ENCODE measurements at regions not wholly inside any gene's neighbourhood (a gene's known extent, or its start where the extent isn't known, plus 50 kb on each side); places are given as distances from the start of the nearest gene placed in this dataset.

- Histone ChIP-seq H3K36me3 (ENCODE audit: control insufficient read depth, insufficient read depth, low read length) (no peaks in the 10 kb centered on the region), H3K9ac (no peak overlapping the region), H3K4me3 (ENCODE audit: low read depth, low read length) (no peak overlapping the region), H2AFZ (no peak overlapping the region), H3K4me1 (no peaks in the 10 kb centered on the region), H3K27ac (no peak overlapping the region), H3K4me2 (ENCODE audit: low read length) (no peak overlapping the region), H3K9me3 (ENCODE audit: control insufficient read depth, low read length) (no peaks in the 10 kb centered on the region), H3K27me3 (ENCODE audit: control insufficient read depth, insufficient read depth, low read length) (no peaks in the 10 kb centered on the region), H3K79me2 (no peaks in the 10 kb centered on the region)
- no peak for TF ChIP-seq CTCF (IDR thresholded peaks at IDR 0.05)
These were observed 181.1 kb upstream of the C2CD4B start for GRCh38 chr15:62346168-62346567.

GRCh38 chr15:62348118-62348517 lies 183.0 kb upstream of the C2CD4B start:
- TF ChIP-seq CTCF (IDR thresholded peaks at IDR 0.05): no peak
- Histone ChIP-seq H3K36me3 (ENCODE audit: control insufficient read depth, insufficient read depth, low read length) (no peaks in the 10 kb centered on the region), H3K9me3 (ENCODE audit: control insufficient read depth, low read length) (no peaks in the 10 kb centered on the region), H3K4me2 (ENCODE audit: low read length) (no peak overlapping the region), H3K27ac (no peak overlapping the region), H3K27me3 (ENCODE audit: control insufficient read depth, insufficient read depth, low read length) (no peaks in the 10 kb centered on the region), H2AFZ (no peak overlapping the region), H3K79me2 (no peaks in the 10 kb centered on the region), H3K4me3 (ENCODE audit: low read depth, low read length) (no peak overlapping the region), H3K9ac (no peak overlapping the region), H3K4me1 (no peaks in the 10 kb centered on the region)

GRCh38 chr15:62348623-62349022 lies 183.5 kb upstream of the C2CD4B start:
- no peaks in the 10 kb centered on the region for H3K36me3 ChIP-seq (ENCODE audit: control insufficient read depth, insufficient read depth, low read length)
- H3K4me1 ChIP-seq: no peaks in the 10 kb centered on the region
- H3K4me2 ChIP-seq (ENCODE audit: low read length): no peak overlapping the region
- no peak overlapping the region for H3K4me3 ChIP-seq (ENCODE audit: low read depth, low read length)
- no peak overlapping the region for H3K9ac ChIP-seq
- no peak overlapping the region for H2AFZ ChIP-seq
- H3K27me3 ChIP-seq (ENCODE audit: control insufficient read depth, insufficient read depth, low read length): no peaks in the 10 kb centered on the region
- TF ChIP-seq CTCF (IDR thresholded peaks at IDR 0.05): no peak
- H3K27ac ChIP-seq: no peak overlapping the region
- no peaks in the 10 kb centered on the region for H3K9me3 ChIP-seq (ENCODE audit: control insufficient read depth, low read length)
- no peaks in the 10 kb centered on the region for H3K79me2 ChIP-seq

- Histone ChIP-seq H2AFZ (no peak overlapping the region), H3K79me2 (no peaks in the 10 kb centered on the region), H3K9me3 (ENCODE audit: control insufficient read depth, low read length) (no peaks in the 10 kb centered on the region), H3K9ac (no peak overlapping the region), H3K36me3 (ENCODE audit: control insufficient read depth, insufficient read depth, low read length) (no peaks in the 10 kb centered on the region), H3K4me2 (ENCODE audit: low read length) (no peak overlapping the region), H3K4me1 (no peaks in the 10 kb centered on the region), H3K27ac (no peak overlapping the region), H3K27me3 (ENCODE audit: control insufficient read depth, insufficient read depth, low read length) (no peaks in the 10 kb centered on the region), H3K4me3 (ENCODE audit: low read depth, low read length) (no peak overlapping the region)
- no peak for TF ChIP-seq CTCF (IDR thresholded peaks at IDR 0.05)
These were observed 187.7 kb upstream of the C2CD4B start for GRCh38 chr15:62352817-62353216.

- Histone ChIP-seq H3K4me3 (ENCODE audit: low read depth, low read length) (no peak overlapping the region), H3K36me3 (ENCODE audit: control insufficient read depth, insufficient read depth, low read length) (no peaks in the 10 kb centered on the region)
These were observed 192.3 kb upstream of the C2CD4B start for GRCh38 chr15:62357431-62357830.

More at GRCh38 chr15:62357431-62357830, 192.3 kb upstream of the C2CD4B start:
- no peak overlapping the region for H3K9ac ChIP-seq
- H2AFZ ChIP-seq: no peak overlapping the region
- H3K79me2 ChIP-seq: no peaks in the 10 kb centered on the region
- no peaks in the 10 kb centered on the region for H3K27me3 ChIP-seq (ENCODE audit: control insufficient read depth, insufficient read depth, low read length)
- no peak overlapping the region for H3K27ac ChIP-seq
- TF ChIP-seq CTCF (IDR thresholded peaks at IDR 0.05): no peak
- H3K4me2 ChIP-seq (ENCODE audit: low read length): no peak overlapping the region
- no peaks in the 10 kb centered on the region for H3K4me1 ChIP-seq
- H3K9me3 ChIP-seq (ENCODE audit: control insufficient read depth, low read length): no peaks in the 10 kb centered on the region
